GM19351 (cell line): ENCODE measurements at regions not wholly inside any gene's neighbourhood (a gene's known extent, or its start where the extent isn't known, plus 50 kb on each side); places are given as distances from the start of the nearest gene placed in this dataset.
A peak's percentile ranks its signal among the peaks of the same experiment; 100 is the strongest.
"Not testable (repeated sequence)": the region's sequence is repeated elsewhere in the genome, so short reads cannot be mapped to it uniquely, and the experiment has no call there.

Experiments used
- ATAC-seq: cut with Tn5 transposase; IDR thresholded peaks from one replicate; pipeline ENCODE4 v1.9.1; 2021; ENCODE audit warnings: mild to moderate bottlenecking, moderate library complexity; ENCODE audit not compliant: unreplicated experiment

DNA sequence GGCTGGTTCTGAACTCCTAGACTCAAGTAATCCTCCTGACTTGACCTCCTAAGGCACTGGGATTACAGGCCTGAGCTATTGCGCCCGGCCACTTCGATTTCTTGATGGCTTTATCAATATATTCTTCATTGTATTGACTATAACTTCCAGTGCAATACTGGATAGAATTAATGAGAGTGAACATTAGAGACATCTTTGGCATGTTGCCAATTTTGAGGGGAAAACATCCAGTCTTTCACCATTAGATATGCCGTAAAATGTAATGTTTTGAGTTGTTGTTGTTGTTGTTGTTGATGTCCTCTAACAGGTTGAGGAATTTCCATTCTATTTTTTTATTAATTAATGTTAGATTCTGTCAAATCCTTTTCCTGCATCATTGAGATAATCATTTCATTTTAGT, 578.9 kb downstream of the ZWINT start:
- ATAC-seq = no peak

DNA sequence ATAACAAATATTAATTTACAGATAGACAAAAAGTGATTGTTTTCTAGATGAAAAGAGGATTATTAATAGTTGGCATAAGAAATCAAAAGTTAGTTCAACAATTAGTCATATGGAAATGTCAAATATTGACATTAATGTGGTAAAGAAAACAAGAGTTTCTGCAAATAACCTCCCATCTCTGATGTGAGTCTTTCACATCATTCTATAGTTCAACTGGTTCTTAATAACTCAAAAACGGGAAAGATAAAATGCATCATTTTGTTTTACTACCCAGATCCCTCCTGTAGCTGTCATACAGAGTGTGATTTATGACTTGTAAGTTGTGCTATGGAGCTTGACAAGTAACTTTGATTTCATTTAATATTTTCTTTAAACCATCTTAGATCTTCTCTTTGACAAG, 594.8 kb downstream of the ZWINT start:
- no peak for ATAC-seq

DNA sequence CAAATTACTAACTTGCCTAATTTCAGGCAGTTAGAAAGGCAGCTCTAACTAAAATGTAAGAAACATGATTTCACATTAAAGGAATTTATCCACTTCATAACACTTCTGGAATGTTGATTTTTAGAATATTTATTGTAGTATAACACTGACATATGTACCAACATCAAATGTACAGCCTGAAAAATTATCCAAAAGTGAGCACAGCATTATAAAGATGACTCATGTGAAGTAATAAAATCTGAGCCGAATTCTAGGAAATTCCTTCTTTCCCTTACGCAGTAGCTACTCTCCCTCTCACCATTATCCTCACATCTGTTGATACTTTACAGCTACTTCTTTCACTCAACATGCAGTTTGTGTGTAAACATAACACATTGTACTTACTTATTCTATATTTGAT, 610.6 kb downstream of the ZWINT start:
- ATAC-seq = no peak

DNA sequence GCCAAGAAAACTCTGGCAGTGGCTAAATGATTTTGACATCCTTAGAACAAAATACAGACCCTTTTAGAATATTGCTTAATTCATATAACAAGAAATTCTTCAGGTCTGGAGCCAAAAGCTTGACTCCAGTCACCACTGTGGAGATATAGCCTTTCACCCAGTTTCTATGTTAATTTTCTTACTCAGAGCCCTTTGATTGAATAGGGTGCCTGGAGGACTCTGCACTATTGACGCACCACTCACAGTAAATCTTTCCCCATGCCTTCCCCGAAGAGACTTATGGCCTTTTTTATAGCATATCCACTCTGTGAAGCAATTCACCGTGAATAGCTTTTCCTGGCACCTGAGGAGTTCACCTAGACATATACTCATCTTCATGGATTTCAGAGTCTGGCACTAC, 613.8 kb downstream of the ZWINT start:
- ATAC-seq = no peak

- ATAC-seq = no peak
Measured at GRCh38 chr10:55746002-55746401, 615.1 kb downstream of the ZWINT start.

GRCh38 chr10:55742487-55742886, 618.6 kb downstream of the ZWINT start:
- ATAC-seq = no peak

GRCh38 chr10:55740767-55741166, 620.3 kb downstream of the ZWINT start:
- peak; percentile 63 for ATAC-seq

- no peak for ATAC-seq
Measured at GRCh38 chr10:55740110-55740509, 620.9 kb downstream of the ZWINT start.

DNA sequence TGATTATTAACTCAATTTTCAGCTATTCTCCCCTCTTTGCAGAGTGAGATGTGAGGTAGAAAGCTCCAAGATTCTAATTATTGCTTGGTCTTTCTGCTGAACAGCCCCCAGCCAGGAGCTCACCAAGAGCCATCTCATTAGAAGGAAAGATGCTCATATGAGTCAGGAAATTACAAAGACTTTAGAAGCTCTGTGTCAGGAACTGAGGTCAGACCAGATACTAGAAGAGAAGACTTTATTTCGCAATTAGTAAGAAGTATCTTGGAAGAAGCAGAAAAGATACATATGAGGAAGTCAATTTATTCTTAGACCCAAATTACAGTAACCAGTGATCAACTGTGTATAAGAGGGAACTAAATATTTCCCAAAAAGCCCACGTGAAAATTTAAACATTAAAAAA, 626.9 kb downstream of the ZWINT start:
- no peak for ATAC-seq

- no peak for ATAC-seq
Measured at GRCh38 chr10:55704950-55705349, 656.1 kb downstream of the ZWINT start.

GRCh38 chr10:55668326-55668922, 692.6 kb downstream of the ZWINT start:
- no peak for ATAC-seq

- no peak for ATAC-seq
Measured at GRCh38 chr10:55653531-55653930, 707.5 kb downstream of the ZWINT start.

DNA sequence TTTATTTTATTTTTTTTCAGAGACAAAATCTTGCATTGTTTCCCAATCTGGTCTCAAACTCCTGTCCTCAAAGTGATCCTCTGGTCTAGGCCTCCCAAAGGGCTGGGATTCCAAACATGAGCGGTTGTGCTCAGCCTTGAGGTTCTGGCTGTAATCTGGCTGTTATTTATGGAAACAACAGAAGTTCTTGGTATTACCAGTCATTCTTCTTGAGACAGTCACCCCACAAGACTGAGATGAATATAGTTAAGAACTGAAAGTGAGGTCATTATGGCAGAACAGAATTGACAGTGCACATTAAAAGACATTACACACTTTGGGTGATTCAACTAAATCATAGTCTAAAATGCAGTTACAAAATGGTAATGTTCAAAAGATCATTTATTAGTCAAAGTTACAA, 719.5 kb downstream of the ZWINT start:
- ATAC-seq = no peak

- ATAC-seq = peak; percentile 69
Measured at GRCh38 chr10:55631071-55631654, 729.9 kb downstream of the ZWINT start.

DNA sequence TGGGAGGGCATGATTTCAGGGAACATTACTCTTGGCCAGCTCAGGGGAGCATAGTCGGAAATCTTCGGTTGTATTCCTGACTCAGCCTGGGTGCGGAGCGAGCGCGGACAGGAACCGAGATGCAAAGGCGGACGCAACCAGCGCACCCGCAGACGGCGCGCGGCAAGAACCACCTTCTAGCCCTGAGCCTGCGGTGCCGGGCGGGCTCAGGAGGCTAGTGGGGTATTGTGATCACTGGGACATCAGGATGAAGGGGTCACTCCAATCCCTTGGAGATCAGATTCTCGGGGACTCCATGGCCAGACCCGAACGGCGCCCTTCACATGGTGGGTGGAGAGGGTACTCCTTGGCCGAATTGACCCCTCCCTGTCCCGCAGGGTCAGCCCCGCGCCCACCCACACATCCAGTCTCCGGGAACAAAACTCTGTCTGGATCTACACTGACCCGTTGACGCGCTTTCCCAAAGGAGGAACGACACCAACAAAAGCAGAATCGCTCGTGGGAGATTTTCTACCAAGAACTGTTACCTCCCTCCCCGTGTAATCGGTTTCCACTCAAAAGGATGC, 730.5 kb downstream of the ZWINT start:
- ATAC-seq = no peak

- ATAC-seq = no peak
Measured at GRCh38 chr10:55629793-55630490, 731.1 kb downstream of the ZWINT start.

- ATAC-seq = no peak
Measured at GRCh38 chr10:55628260-55628701, 732.8 kb downstream of the ZWINT start.

DNA sequence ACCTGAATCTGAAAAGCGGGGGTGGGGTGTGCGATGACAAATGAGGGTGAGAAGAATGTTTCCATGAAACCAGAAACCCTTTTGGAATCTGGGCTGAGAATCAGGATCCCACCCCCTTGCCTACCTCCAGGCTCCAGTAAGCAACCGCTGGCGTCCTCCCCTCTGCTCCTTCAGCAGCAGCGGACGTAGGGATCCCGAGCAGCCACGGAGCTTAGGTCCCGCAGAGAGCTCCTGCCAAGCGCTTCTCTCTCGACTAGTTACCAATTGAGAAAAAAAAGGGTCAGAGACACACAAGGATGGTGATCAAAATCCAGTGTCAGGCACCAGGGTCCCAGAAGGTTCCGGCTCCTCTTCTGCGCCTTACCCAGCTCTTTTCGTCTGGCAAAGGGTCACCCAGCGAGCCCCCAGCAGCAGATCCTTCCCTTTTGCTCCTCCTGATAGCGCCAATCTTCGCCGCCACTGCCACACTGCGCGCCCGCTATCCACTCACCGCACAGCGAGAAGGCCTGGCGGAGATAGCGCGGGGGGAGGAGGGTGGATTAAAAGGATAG, 733.5 kb downstream of the ZWINT start:
- no peak for ATAC-seq

GRCh38 chr10:55601690-55602478, 759.2 kb downstream of the ZWINT start:
- ATAC-seq = not testable (repeated sequence)

GRCh38 chr10:55551603-55552002, 750.6 kb upstream of the PCDH15 start:
- ATAC-seq = no peak

DNA sequence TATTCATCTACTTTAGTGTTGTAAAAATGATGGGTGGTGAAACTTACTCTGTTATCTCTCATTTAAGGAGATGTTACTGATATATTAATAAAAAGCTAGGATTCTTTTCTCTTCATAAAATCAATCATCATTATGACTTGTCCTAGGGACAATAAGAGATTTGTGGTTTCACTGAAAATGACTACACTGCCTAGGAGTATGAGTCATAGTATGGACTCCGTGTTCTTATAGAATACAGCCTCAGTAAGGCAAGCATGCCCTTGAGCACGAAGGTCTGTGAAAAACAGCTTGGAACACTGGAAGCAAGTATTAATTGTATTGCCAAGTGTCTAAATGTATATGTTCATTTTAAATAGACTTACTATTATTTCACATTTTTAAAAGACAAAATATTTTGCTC, 749.2 kb upstream of the PCDH15 start:
- ATAC-seq = no peak
